ENCODE measurements at regions not wholly inside any gene's neighbourhood (a gene's known extent, or its start where the extent isn't known, plus 50 kb on each side); places are given as distances from the start of the nearest gene placed in this dataset.

DNA sequence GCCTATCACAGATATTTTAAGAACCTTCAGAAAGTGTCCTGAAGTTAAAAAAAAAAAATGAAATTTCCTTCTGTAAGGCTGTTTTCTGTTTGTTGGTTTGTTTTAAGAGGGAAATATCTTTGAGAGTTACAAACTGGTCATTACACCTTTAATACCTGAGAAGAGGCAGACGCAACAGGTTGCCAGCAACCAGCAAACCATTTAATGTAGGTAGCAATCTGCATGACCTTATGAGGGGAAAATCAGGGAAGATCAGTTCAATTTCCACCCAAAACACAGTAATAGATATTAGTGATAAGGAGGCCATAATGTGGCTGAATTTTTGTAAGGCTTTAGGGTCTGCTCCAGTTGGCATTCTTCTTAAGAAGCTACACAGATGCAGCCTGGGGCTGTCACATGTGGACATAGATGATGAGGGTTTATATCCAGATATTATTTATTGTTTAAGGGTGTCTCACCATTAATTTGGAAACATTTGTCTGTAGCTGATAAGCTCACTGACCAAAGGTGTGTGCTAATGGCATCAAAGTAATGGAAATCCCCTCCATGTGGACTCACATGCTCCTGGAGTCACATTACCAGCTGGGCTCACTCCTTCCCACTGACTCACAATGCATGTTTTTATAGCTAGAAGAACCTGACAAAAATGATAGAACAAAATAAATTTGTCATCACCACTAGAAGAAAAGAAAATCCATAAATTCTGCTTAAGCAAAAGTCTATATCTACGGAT is 83.5 kb upstream of the DTNA start:
- H3K4me1 ChIP-seq (replicated peaks in 1 of 4; ENCODE audit: control insufficient read depth in 3 of 4, insufficient read depth in 4 of 4, low read length in 3 of 4) = peaks cover 0 to 2% (median 0%) of the 10 kb centered on the region in 4 experiments; a peak in 2 of 7 replicates
- no peak overlapping the region for H2BK15ac ChIP-seq (ENCODE audit: low read length)
- H3K56ac ChIP-seq (replicated peaks; ENCODE audit: insufficient read length, low read depth, low read length) = no peak overlapping the region
- no peak overlapping the region for H2AK5ac ChIP-seq (ENCODE audit: low read depth, low read length)
- H3K4me3 ChIP-seq (ENCODE audit: extremely low read depth in 1 of 4, insufficient read depth in 2 of 4, low read depth in 3 of 4, low read length in 4 of 4) = no peak overlapping the region
- H3K9ac ChIP-seq (replicated peaks in 1 of 4; ENCODE audit: extremely low read depth in 1 of 4, low read depth in 3 of 4, low read length in 3 of 4) = no peak overlapping the region
- H4K5ac ChIP-seq (ENCODE audit: insufficient read length, low read depth, low read length) = no peak overlapping the region
- no peaks in the 10 kb centered on the region for H3K79me1 ChIP-seq (ENCODE audit: low read depth, low read length)
- 91% methylated on average over 2 of the region's 2 CpGs; no CpG with 5 or more reads in 1 of the 2 experiments for WGBS, 2 experiments (ENCODE audit: extremely low coverage in 1 of 2, insufficient coverage in 1 of 2, insufficient read length in 1 of 2, insufficient replicate concordance in 2 of 2, low coverage in 1 of 2, low lambda C conversion rate in 2 of 2, missing lambda C conversion rate in 1 of 2)
- no peak for DNase-seq (ENCODE audit: low read depth in 1 of 2, low spot score in 2 of 2)
- ChIA-PET POLR2A (ENCODE audit: partially characterized antibody) (no interaction called here), CTCF (ENCODE audit: partially characterized antibody) (interaction anchor here (0.5 to 0.9 kb wide), 2 partner anchors 35 to 208 kb away, joined by 3 to 4 read pairs; no protein-coding TSS in a partner anchor)
- H2BK20ac ChIP-seq (ENCODE audit: low read length) = no peak overlapping the region
- H4K91ac ChIP-seq (replicated peaks; ENCODE audit: insufficient read length, low read length) = no peak overlapping the region
- no peaks in the 10 kb centered on the region for H3K79me2 ChIP-seq (ENCODE audit: control insufficient read depth in 1 of 2, insufficient read depth in 2 of 2, low read length in 2 of 2)
- no peak overlapping the region for H3K27ac ChIP-seq (ENCODE audit: low read depth, low read length)
- H3K4ac ChIP-seq (replicated peaks; ENCODE audit: insufficient read length, low read depth, low read length) = no peak overlapping the region
- H2BK5ac ChIP-seq (ENCODE audit: low read depth, low read length) = no peak overlapping the region
- no peak overlapping the region for H4K8ac ChIP-seq (ENCODE audit: extremely low read depth, insufficient read depth, low read length)
- no peak overlapping the region for H2AFZ ChIP-seq (ENCODE audit: low read length)
- no peaks in the 10 kb centered on the region for H3K9me3 ChIP-seq (ENCODE audit: insufficient read depth in 2 of 2, low read depth in 1 of 2, low read length in 1 of 2)
- H3K23me2 ChIP-seq (ENCODE audit: low read depth, low read length) = no peaks in the 10 kb centered on the region
- H2BK120ac ChIP-seq (replicated peaks; ENCODE audit: low read depth, low read length) = no peak overlapping the region
- no peaks in the 10 kb centered on the region for H4K20me1 ChIP-seq (replicated peaks in 1 of 2; ENCODE audit: control insufficient read depth in 1 of 2, insufficient read depth in 2 of 2, low read length in 2 of 2)
- TF ChIP-seq MAFK (IDR thresholded peaks at IDR 0.05; ENCODE audit: low read depth, low read length) = no peak
- no peak for TF ChIP-seq PHF8 (conservative IDR thresholded peaks at IDR 0.05; ENCODE audit: low read depth, low read length)
- no peak for TF ChIP-seq SP2 (IDR thresholded peaks at IDR 0.05; ENCODE audit: low read length)
- TF ChIP-seq, protein P1, sequence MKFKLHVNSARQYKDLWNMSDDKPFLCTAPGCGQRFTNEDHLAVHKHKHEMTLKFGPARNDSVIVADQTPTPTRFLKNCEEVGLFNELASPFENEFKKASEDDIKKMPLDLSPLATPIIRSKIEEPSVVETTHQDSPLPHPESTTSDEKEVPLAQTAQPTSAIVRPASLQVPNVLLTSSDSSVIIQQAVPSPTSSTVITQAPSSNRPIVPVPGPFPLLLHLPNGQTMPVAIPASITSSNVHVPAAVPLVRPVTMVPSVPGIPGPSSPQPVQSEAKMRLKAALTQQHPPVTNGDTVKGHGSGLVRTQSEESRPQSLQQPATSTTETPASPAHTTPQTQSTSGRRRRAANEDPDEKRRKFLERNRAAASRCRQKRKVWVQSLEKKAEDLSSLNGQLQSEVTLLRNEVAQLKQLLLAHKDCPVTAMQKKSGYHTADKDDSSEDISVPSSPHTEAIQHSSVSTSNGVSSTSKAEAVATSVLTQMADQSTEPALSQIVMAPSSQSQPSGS (IDR thresholded peaks at IDR 0.05; ENCODE audit: low read length) = no peak
- no peak for TF ChIP-seq RBBP5 (IDR thresholded peaks at IDR 0.05; ENCODE audit: borderline replicate concordance, low read depth, low read length)
- TF ChIP-seq POLR2AphosphoS5 (IDR thresholded peaks at IDR 0.05; ENCODE audit: low read depth, low read length) = no peak
- no peak for TF ChIP-seq CBX5 (IDR thresholded peaks at IDR 0.05; ENCODE audit: low read depth, low read length)
- TF ChIP-seq TEAD4 (IDR thresholded peaks at IDR 0.05; ENCODE audit: low read depth, low read length) = no peak
- 0 out of 2 replicates have a peak, but pooled peaks have one; percentile 11 for TF ChIP-seq MAX (IDR thresholded peaks at IDR 0.05)
- no peak overlapping the region for H3K14ac ChIP-seq (ENCODE audit: insufficient read length)
- no peak overlapping the region for H3K23ac ChIP-seq (ENCODE audit: insufficient read length)
- H2BK12ac ChIP-seq (ENCODE audit: low read depth, low read length) = no peak overlapping the region
- no peak overlapping the region for H3K18ac ChIP-seq (ENCODE audit: extremely low read depth, low read length)
- FAIRE-seq = no peak
- no peak overlapping the region for H3K4me2 ChIP-seq (ENCODE audit: insufficient read depth in 1 of 2, low read depth in 2 of 2, low read length in 2 of 2)
- H3K36me3 ChIP-seq (ENCODE audit: control insufficient read depth in 2 of 4, insufficient read depth in 4 of 4, low read length in 3 of 4) = no peaks in the 10 kb centered on the region
- H3K27me3 ChIP-seq (replicated peaks in 1 of 4; ENCODE audit: control insufficient read depth in 3 of 4, extremely low read depth in 1 of 4, insufficient read depth in 3 of 4, low read length in 3 of 4) = no peaks in the 10 kb centered on the region
